ENCODE measurements at regions not wholly inside any gene's neighbourhood (a gene's known extent, or its start where the extent isn't known, plus 50 kb on each side); places are given as distances from the start of the nearest gene placed in this dataset.

DNA sequence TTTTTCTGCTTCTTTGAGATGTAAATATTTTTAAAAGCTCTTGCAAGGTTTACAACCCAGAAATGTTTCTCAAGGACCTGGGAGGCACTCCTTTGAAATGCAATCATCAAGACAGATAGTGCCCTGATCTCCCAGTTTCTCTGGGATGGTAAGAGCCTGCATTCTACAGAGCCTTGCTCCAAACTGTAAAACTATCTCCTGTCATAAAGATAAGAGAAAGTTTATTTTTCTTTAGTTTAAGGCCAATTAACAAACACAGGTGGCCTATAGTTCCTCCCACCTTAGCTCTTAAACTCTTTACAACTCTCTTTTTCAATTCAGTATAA lies 1231.1 kb upstream of the NUDT12 start:
- H3K27ac ChIP-seq = no peak overlapping the region
- no peak overlapping the region for H3K4me3 ChIP-seq
- H4K20me1 ChIP-seq (ENCODE audit: insufficient read depth, poor library complexity, severe bottlenecking) = no peaks in the 10 kb centered on the region
- TF ChIP-seq EZH2 (IDR thresholded peaks at IDR 0.05; ENCODE audit: borderline replicate concordance) = no peak
- TF ChIP-seq EZH2phosphoT487 (IDR thresholded peaks at IDR 0.05; ENCODE audit: low read depth, severe bottlenecking, unreplicated experiment) = peak; percentile 86
- no peaks in the 10 kb centered on the region for H3K9me3 ChIP-seq (ENCODE audit: low read depth)
- H3K79me2 ChIP-seq = no peaks in the 10 kb centered on the region
- no peak overlapping the region for H2AFZ ChIP-seq
- H3K4me2 ChIP-seq = peak overlapping the region; percentile 32
- no peaks in the 10 kb centered on the region for H3K36me3 ChIP-seq (replicated peaks; ENCODE audit: insufficient read depth, low read depth)
- DNase-seq (ENCODE audit: low spot score) = peak; percentile 23
- H3K9me2 ChIP-seq (replicated peaks; ENCODE audit: insufficient read depth) = no peaks in the 10 kb centered on the region
- no peaks in the 10 kb centered on the region for H3K27me3 ChIP-seq
- no peaks in the 10 kb centered on the region for H3K4me1 ChIP-seq (ENCODE audit: insufficient read depth)

DNA sequence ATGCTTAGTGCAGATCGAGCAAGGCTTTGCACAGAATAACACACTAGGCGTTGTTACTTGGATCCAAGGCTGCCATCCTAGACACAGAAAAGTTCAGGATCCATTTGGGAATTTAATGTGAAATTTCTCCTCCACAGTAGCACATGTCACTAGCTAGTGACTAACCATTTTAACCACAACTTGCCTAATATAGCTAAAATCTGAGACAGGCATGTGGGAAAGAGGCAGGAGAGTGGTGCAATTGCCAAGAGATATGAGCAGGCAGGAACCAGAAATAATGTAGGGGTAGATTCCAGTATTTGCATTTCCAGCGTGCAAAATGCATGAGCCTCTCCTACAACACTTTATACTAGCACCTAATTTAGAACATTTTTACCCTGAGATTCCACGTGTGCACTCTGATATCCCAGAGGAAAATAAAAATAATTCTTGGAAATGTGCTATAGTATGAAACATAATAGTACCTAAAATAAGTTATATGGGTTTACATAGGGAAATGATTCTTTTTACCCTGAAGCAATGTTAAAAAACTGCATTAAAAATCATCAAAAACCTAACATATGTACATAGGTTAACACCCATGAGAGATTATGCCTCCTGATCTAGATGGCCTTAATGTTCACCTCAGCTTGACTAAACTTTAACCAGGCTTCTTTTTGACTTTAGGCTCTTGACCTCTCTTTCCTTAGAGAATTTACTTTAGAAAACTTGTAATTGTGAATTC lies 1230.6 kb upstream of the NUDT12 start:
- Histone ChIP-seq H3K79me2 (no peaks in the 10 kb centered on the region), H4K20me1 (ENCODE audit: insufficient read depth, poor library complexity, severe bottlenecking) (no peaks in the 10 kb centered on the region), H3K36me3 (replicated peaks; ENCODE audit: insufficient read depth, low read depth) (no peaks in the 10 kb centered on the region), H3K4me3 (no peak overlapping the region), H3K9me2 (replicated peaks; ENCODE audit: insufficient read depth) (no peaks in the 10 kb centered on the region), H3K9me3 (ENCODE audit: low read depth) (no peaks in the 10 kb centered on the region), H3K4me1 (ENCODE audit: insufficient read depth) (no peaks in the 10 kb centered on the region), H2AFZ (no peak overlapping the region), H3K27me3 (no peaks in the 10 kb centered on the region), H3K4me2 (peak overlapping the region; percentile 32), H3K27ac (no peak overlapping the region)
- 63% methylated on average over 4 of the region's 4 CpGs for WGBS (ENCODE audit: low lambda C conversion rate, missing lambda C conversion rate)
- DNase-seq (ENCODE audit: low spot score) = no peak
- TF ChIP-seq, protein P1, sequence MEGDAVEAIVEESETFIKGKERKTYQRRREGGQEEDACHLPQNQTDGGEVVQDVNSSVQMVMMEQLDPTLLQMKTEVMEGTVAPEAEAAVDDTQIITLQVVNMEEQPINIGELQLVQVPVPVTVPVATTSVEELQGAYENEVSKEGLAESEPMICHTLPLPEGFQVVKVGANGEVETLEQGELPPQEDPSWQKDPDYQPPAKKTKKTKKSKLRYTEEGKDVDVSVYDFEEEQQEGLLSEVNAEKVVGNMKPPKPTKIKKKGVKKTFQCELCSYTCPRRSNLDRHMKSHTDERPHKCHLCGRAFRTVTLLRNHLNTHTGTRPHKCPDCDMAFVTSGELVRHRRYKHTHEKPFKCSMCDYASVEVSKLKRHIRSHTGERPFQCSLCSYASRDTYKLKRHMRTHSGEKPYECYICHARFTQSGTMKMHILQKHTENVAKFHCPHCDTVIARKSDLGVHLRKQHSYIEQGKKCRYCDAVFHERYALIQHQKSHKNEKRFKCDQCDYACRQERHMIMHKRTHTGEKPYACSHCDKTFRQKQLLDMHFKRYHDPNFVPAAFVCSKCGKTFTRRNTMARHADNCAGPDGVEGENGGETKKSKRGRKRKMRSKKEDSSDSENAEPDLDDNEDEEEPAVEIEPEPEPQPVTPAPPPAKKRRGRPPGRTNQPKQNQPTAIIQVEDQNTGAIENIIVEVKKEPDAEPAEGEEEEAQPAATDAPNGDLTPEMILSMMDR (IDR thresholded peaks at IDR 0.05; ENCODE audit: poor library complexity) = no peak
- TF ChIP-seq EZH2phosphoT487 (IDR thresholded peaks at IDR 0.05; ENCODE audit: low read depth, severe bottlenecking, unreplicated experiment) = no peak
- no peak for TF ChIP-seq EZH2 (IDR thresholded peaks at IDR 0.05; ENCODE audit: borderline replicate concordance)

DNA sequence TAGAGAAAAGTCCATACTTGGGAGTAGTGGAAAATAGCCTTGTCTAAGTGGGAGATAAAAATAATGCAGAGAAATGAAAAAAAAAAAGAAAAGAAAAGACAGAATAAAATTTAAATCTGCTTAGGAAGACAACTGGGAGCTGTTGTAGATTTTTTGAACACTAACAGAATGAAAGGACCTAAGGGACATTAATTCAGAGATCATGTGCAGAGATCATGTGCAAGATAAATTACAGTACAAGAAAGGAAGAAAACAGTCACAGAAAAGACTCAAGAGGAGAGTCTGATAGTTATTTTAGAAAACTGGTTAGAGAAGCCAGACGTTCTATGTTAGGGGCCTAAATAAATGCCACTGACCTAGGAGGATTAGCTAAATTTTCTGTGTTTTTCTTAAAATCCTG lies 1226.8 kb upstream of the NUDT12 start:
- H4K20me1 ChIP-seq (ENCODE audit: insufficient read depth, poor library complexity, severe bottlenecking) = no peaks in the 10 kb centered on the region
- H3K4me1 ChIP-seq (ENCODE audit: insufficient read depth) = no peaks in the 10 kb centered on the region
- TF ChIP-seq, protein P1 (IDR thresholded peaks at IDR 0.05; ENCODE audit: poor library complexity) = no peak
- TF ChIP-seq EZH2 (IDR thresholded peaks at IDR 0.05; ENCODE audit: borderline replicate concordance) (no peak), EZH2phosphoT487 (IDR thresholded peaks at IDR 0.05; ENCODE audit: low read depth, severe bottlenecking, unreplicated experiment) (no peak)
- no peak for DNase-seq (ENCODE audit: low spot score)
- WGBS (ENCODE audit: low lambda C conversion rate, missing lambda C conversion rate) = 67% methylated on average over 1 of the region's 1 CpG
- H3K9me3 ChIP-seq (ENCODE audit: low read depth) = no peaks in the 10 kb centered on the region
- H3K79me2 ChIP-seq = no peaks in the 10 kb centered on the region
- no peak overlapping the region for H3K27ac ChIP-seq
- no peak overlapping the region for H2AFZ ChIP-seq
- H3K9me2 ChIP-seq (replicated peaks; ENCODE audit: insufficient read depth) = no peaks in the 10 kb centered on the region
- H3K27me3 ChIP-seq = no peaks in the 10 kb centered on the region
- no peaks in the 10 kb centered on the region for H3K36me3 ChIP-seq (replicated peaks; ENCODE audit: insufficient read depth, low read depth)
- no peak overlapping the region for H3K4me3 ChIP-seq
- no peak overlapping the region for H3K4me2 ChIP-seq

DNA sequence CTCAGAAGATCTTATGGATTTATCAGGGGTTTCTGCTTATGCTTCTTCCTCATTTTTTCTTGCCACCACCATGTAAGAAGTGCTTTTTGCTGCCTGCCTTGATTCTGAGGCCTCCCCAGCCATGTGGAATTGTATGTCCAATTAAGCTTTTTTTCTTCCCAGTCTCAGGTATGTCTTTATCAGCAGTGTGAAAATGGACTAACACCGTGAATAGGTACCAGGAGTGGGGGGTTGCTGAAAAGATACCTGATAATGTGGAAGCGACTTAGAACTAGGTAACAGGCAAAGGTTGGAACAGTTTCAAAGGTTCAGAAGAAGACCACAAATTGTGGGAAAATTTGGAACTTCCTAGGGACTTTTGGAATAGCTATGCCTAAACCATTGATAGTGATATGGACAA lies 1222.5 kb upstream of the NUDT12 start:
- Histone ChIP-seq H3K9me3 (ENCODE audit: low read depth) (no peaks in the 10 kb centered on the region), H3K4me3 (no peak overlapping the region), H2AFZ (no peak overlapping the region), H3K27me3 (no peaks in the 10 kb centered on the region), H3K4me2 (no peak overlapping the region), H3K36me3 (replicated peaks; ENCODE audit: insufficient read depth, low read depth) (no peaks in the 10 kb centered on the region), H4K20me1 (ENCODE audit: insufficient read depth, poor library complexity, severe bottlenecking) (no peaks in the 10 kb centered on the region), H3K4me1 (ENCODE audit: insufficient read depth) (no peaks in the 10 kb centered on the region), H3K27ac (no peak overlapping the region), H3K79me2 (no peaks in the 10 kb centered on the region), H3K9me2 (replicated peaks; ENCODE audit: insufficient read depth) (no peaks in the 10 kb centered on the region)
- TF ChIP-seq, protein P1 (IDR thresholded peaks at IDR 0.05; ENCODE audit: poor library complexity) = no peak
- TF ChIP-seq EZH2 (IDR thresholded peaks at IDR 0.05; ENCODE audit: borderline replicate concordance) (no peak), EZH2phosphoT487 (IDR thresholded peaks at IDR 0.05; ENCODE audit: low read depth, severe bottlenecking, unreplicated experiment) (no peak)
- 92% methylated on average over 2 of the region's 2 CpGs for WGBS (ENCODE audit: low lambda C conversion rate, missing lambda C conversion rate)
- no peak for DNase-seq (ENCODE audit: low spot score)
